K562 (cell line): ENCODE measurements at regions not wholly inside any gene's neighbourhood (a gene's known extent, or its start where the extent isn't known, plus 50 kb on each side); places are given as distances from the start of the nearest gene placed in this dataset.
A peak's percentile ranks its signal among the peaks of the same experiment; 100 is the strongest.
"Not testable (repeated sequence)": the region's sequence is repeated elsewhere in the genome, so short reads cannot be mapped to it uniquely, and the experiment has no call there.

Experiments
- ATAC-seq: fragments of 200-7000 bp; cut with Tn5 transposase; 3 replicates; pipeline ENCODE4 v1.9.1; 2020; ENCODE audit warnings: moderate library complexity
- BruUV-seq: library from RNA; stranded (reverse); fragments of 400-500 nt; replicated peaks from 2 replicates; lab custom pipeline; 2021; lab: Mats Ljungman, UMichigan
- CTCF ChIA-PET: fragments of 300-600 bp; formaldehyde crosslinking; extraction: SDS; loops from one replicate; lab custom pipeline; 2021; ENCODE audit warnings: low intra/inter-chr PET ratio; lab: Yijun Ruan, JAX
- POLR2A ChIA-PET: fragments of 300-600, 350-650 bp; sonication (Branson Sonifier 250); formaldehyde crosslinking; extraction: SDS; loops from one replicate; lab custom pipeline; 2021; ENCODE audit warnings: antibody characterized with exemption, inconsistent platforms; lab: Yijun Ruan, JAX
- DNase-seq, 4 experiments: peaks; one replicate each; pipeline versions ENCODE4 v3.0.0 to v3.0.0-alpha.2; 2011 to 2018; ENCODE audit warnings: low spot score in 3 of 4, mixed read lengths in 3 of 4; ENCODE audit errors: extremely low read depth in 1 of 4
- FAIRE-seq: peaks from 2 replicates; lab custom pipeline; 2011; peaks lifted over from hg19 to GRCh38; lab: Jason Lieb, UNC
- H2AFZ ChIP-seq: 2 replicates; pipeline ENCODE4 v1.6.0; 2011; ENCODE audit warnings: low read depth, low read length, control low read depth, inconsistent platforms
- H3K27ac ChIP-seq: fragments of 200-600 bp; 3 replicates; pipeline ENCODE4 v1.8.0; 2011; ENCODE audit warnings: low read depth, mild to moderate bottlenecking, control low read depth, inconsistent platforms, low read length, moderate library complexity, mixed read lengths; ENCODE audit errors: extremely low read depth
- H3K27me3 ChIP-seq, 2 experiments: fragments of 300-600 bp in 1 of 2; 2 replicates in 1 of 2; 3 replicates in 1 of 2; pipeline versions ENCODE4 v1.6.0 to v1.8.0; 2011; ENCODE audit warnings: inconsistent platforms in 2 of 2, low read length in 2 of 2, mild to moderate bottlenecking in 1 of 2, mixed read lengths in 1 of 2, moderate library complexity in 1 of 2; ENCODE audit not compliant: control insufficient read depth in 2 of 2, insufficient read depth in 2 of 2
- H3K36me3 ChIP-seq: fragments of 300-600 bp; 3 replicates; pipeline ENCODE4 v1.8.0; 2011; ENCODE audit warnings: mild to moderate bottlenecking, low read length, inconsistent platforms; ENCODE audit not compliant: control insufficient read depth, insufficient read depth
- H3K4me1 ChIP-seq, 2 experiments: fragments of 200-600 bp in 1 of 2; replicated peaks in 1 of 2; 2 replicates in 1 of 2; 3 replicates in 1 of 2; pipeline versions ENCODE4 v1.5.1 to v1.8.0; 2011; ENCODE audit warnings: inconsistent platforms in 2 of 2, low read length in 2 of 2, mild to moderate bottlenecking in 1 of 2, mixed read lengths in 1 of 2, moderate library complexity in 1 of 2; ENCODE audit not compliant: control insufficient read depth in 2 of 2, insufficient read depth in 2 of 2
- H3K4me2 ChIP-seq: 2 replicates; pipeline ENCODE4 v1.6.1; 2011; ENCODE audit warnings: low read length, control low read depth, inconsistent platforms, mixed read lengths; ENCODE audit not compliant: insufficient read depth
- H3K4me3 ChIP-seq: fragments of 200-600 bp; sonication (generic), shearing (Covaris generic); 2 replicates; pipeline ENCODE4 v1.5.1; 2016; ENCODE audit warnings: control low read depth, inconsistent platforms
- H3K79me2 ChIP-seq: fragments of 200-600 bp; 3 replicates; pipeline ENCODE4 v1.8.0; 2011; ENCODE audit warnings: low read length, inconsistent platforms; ENCODE audit not compliant: control insufficient read depth, insufficient read depth
- H3K9ac ChIP-seq, 2 experiments: 2 replicates each; pipeline versions ENCODE4 v1.6.0 to v1.6.1; 2011; ENCODE audit warnings: low read depth in 2 of 2, low read length in 2 of 2, control low read depth in 1 of 2, inconsistent platforms in 1 of 2, mild to moderate bottlenecking in 1 of 2, mixed read lengths in 1 of 2; ENCODE audit not compliant: insufficient read depth in 1 of 2
- H3K9me1 ChIP-seq: one replicate; pipeline ENCODE4 v1.6.0; 2011; ENCODE audit warnings: inconsistent platforms, mild to moderate bottlenecking, low read length, moderate library complexity; ENCODE audit not compliant: control insufficient read depth, insufficient read depth
- H3K9me3 ChIP-seq: replicated peaks from 2 replicates; pipeline ENCODE4 v1.5.1; 2011; ENCODE audit warnings: low read depth, low read length, inconsistent platforms; ENCODE audit not compliant: control insufficient read depth, insufficient read depth
- H4K20me1 ChIP-seq: replicated peaks from 2 replicates; pipeline ENCODE4 v1.6.1; 2011; ENCODE audit warnings: low read length, inconsistent platforms, mixed read lengths; ENCODE audit not compliant: control insufficient read depth, insufficient read depth
- C11orf30 ChIP-seq: fragments of 450-650 bp; IDR thresholded peaks from 2 replicates; pipeline ENCODE4 v1.6.1; 2016; ENCODE audit warnings: low read depth, mild to moderate bottlenecking
- MAFG ChIP-seq: fragments of 450-650 bp; conservative IDR thresholded peaks from 2 replicates; pipeline ENCODE4 v1.6.1; 2016; ENCODE audit warnings: missing genetic modification characterization, missing compliant biosample characterization
- NFE2 ChIP-seq: IDR thresholded peaks from 2 replicates; pipeline ENCODE4 v1.6.1; 2014; ENCODE audit warnings: antibody characterized with exemption, low read depth
- YY1 ChIP-seq, 3 experiments: IDR thresholded peaks; 2 replicates each; pipeline ENCODE4 v1.6.1; 2011; ENCODE audit warnings: low read length in 2 of 3, mild to moderate bottlenecking in 2 of 3, moderate library complexity in 2 of 3, borderline replicate concordance in 1 of 3, control low read depth in 1 of 3, low read depth in 1 of 3; ENCODE audit not compliant: insufficient read depth in 3 of 3, insufficient replicate concordance in 2 of 3, control insufficient read depth in 1 of 3, insufficient read length in 1 of 3; ENCODE audit errors: extremely low read depth in 1 of 3
- ZNF316 ChIP-seq: fragments of 450-650 bp; IDR thresholded peaks from 2 replicates; pipeline ENCODE4 v1.6.1; 2016
- ZNF354B ChIP-seq: fragments of 250-450 bp; sonication (Bioruptor Pico); IDR thresholded peaks from 2 replicates; pipeline ENCODE4 v1.4.0; 2020
- ZNF507 ChIP-seq: conservative IDR thresholded peaks from 2 replicates; pipeline ENCODE4 v1.6.1; 2017; ENCODE audit warnings: missing genetic modification characterization, missing compliant biosample characterization
- WGBS: fragments of 100-300 bp; shearing (Covaris generic); methylation state at CpG from one replicate; pipeline ENCODE4 v1.1.6; 2016; ENCODE audit warnings: low coverage, mixed read lengths; ENCODE audit not compliant: insufficient coverage; ENCODE audit errors: missing lambda C conversion rate; 5-methylcytosine and 5-hydroxymethylcytosine counted together
- in situ Hi-C: fragments of 300-500 bp; cut with MboI; formaldehyde crosslinking; loops from 4 replicates; pipeline ENCODE4 v1.15.0; 2018; ENCODE audit warnings: inconsistent platforms, mixed read lengths
- intact Hi-C: fragments of 100-400 bp; cut with micrococcal nuclease; formaldehyde crosslinking; loops from 2 replicates; pipeline ENCODE4 v1.14.2; 2022

DNA sequence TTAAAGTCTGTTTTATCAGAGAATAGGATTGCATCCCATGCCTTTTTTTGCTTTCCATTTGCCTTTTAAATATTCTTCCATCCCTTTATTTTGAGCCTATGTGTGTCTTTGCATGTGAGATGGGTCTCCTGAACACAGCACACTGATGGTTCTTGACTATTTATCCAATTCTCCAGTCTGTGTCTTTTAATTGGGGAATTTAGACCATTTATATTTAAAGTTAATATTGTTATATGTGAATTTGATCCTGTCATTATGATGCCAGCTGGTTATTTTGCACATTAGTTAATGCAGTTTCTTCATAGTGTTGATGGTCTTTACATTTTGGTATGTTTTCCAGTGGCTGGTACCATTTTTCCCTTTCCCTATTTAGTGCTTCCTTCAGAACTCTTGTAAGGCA is 1287.0 kb downstream of the REEP3 start:
- H3K27me3 ChIP-seq, BruUV-seq, H3K4me3 ChIP-seq, POLR2A ChIA-PET, H3K9me1 ChIP-seq, in situ Hi-C loops, H3K36me3 ChIP-seq, H3K4me1 ChIP-seq, H3K79me2 ChIP-seq: not testable (repeated sequence)
- peak; percentile 12; the same call in 1 of the 2 replicates for TF ChIP-seq ZNF354B
- peak; percentile 91 for TF ChIP-seq ZNF507 (tag)
- TF ChIP-seq, all 486 proteins: peak for 2; not testable (repeated sequence) for 484
- FAIRE-seq, H2AFZ ChIP-seq, H3K27ac ChIP-seq, H4K20me1 ChIP-seq, H3K9ac ChIP-seq, DNase-seq, ATAC-seq, H3K9me3 ChIP-seq, CTCF ChIA-PET, intact Hi-C loops, H3K4me2 ChIP-seq: not testable (repeated sequence)

DNA sequence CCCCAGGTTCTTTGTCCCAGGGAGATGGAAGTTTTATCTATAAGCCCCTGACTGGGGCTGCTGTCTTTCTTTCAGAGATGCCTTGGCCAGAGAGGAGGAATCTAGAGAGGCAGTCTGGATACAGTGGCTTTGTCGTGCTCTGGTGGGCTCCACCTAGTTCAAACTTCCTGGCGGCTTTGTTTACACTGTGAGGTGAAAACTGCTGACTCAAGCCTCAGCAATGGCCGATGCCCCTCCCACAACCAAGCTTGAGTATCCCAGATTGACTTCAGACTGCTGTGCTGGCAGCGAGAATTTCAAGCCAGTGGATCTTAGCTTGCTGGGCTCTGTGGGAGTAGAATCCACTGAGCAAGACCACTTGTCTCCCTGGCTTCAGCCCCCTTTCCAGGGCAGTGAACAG is 1288.8 kb downstream of the REEP3 start:
- CTCF ChIA-PET, H3K79me2 ChIP-seq, H3K4me3 ChIP-seq, in situ Hi-C loops, H3K27me3 ChIP-seq, intact Hi-C loops, FAIRE-seq, POLR2A ChIA-PET, H3K27ac ChIP-seq, H3K4me1 ChIP-seq, H3K9ac ChIP-seq, H4K20me1 ChIP-seq, H3K9me1 ChIP-seq, BruUV-seq, H3K4me2 ChIP-seq, H3K9me3 ChIP-seq, H3K36me3 ChIP-seq: not testable (repeated sequence)
- ATAC-seq (peak; percentile 69), DNase-seq (peak in 1 of 4 experiments; percentile 30)
- peak overlapping the region; percentile 24; the same call in 1 of the 2 replicates for H2AFZ ChIP-seq
- 1% methylated on average over 4 of the region's 4 CpGs for WGBS
- TF ChIP-seq MAFG (peak; percentile 35), C11orf30 (peak; percentile 70), NFE2 (peak; percentile 42), YY1 (IDR thresholded peaks at IDR 0.05; ENCODE audit: borderline replicate concordance in 1 of 3, control insufficient read depth in 1 of 3, extremely low read depth in 1 of 3, insufficient read depth in 3 of 3, insufficient read length in 1 of 3, insufficient replicate concordance in 2 of 3, low read depth in 1 of 3, low read length in 2 of 3) (peak in 1 of 3 experiments; percentile 54), ZNF316 (peak; percentile 81)
